ENCODE measurements at regions not wholly inside any gene's neighbourhood (a gene's known extent, or its start where the extent isn't known, plus 50 kb on each side); places are given as distances from the start of the nearest gene placed in this dataset.

GRCh38 chr16:54453871-54454270 is 167.3 kb upstream of the IRX3 start:
- no TSS peak for BruUV-seq (replicated peaks)

GRCh38 chr16:54447576-54448440 is 161.2 kb upstream of the IRX3 start:
- H3K9me3 Mint-ChIP-seq (ENCODE audit: low read depth, unreplicated experiment) = no peaks in the 10 kb centered on the region
- peaks cover 20% of the 10 kb centered on the region for H3K27me3 Mint-ChIP-seq (ENCODE audit: unreplicated experiment)
- intact Hi-C loops (cut with micrococcal nuclease; ENCODE audit: unreplicated experiment) = no loop called here
- CTCF ChIA-PET = no interaction called here
- H3K36me3 Mint-ChIP-seq (ENCODE audit: insufficient read depth, unreplicated experiment) = no peaks in the 10 kb centered on the region
- BruUV-seq (replicated peaks) = no TSS peak
- no peaks in the 10 kb centered on the region for H3K4me1 Mint-ChIP-seq (ENCODE audit: low read depth, unreplicated experiment)
- no peak for TF ChIP-seq CTCF (IDR thresholded peaks at IDR 0.05; ENCODE audit: unreplicated experiment)
- no peak overlapping the region for H3K27ac Mint-ChIP-seq (ENCODE audit: unreplicated experiment)
- no peak overlapping the region for H3K4me3 Mint-ChIP-seq (ENCODE audit: low read depth, unreplicated experiment)
- no peak for DNase-seq

More at GRCh38 chr16:54453871-54454270, 167.3 kb upstream of the IRX3 start:
- DNase-seq = no peak
- H3K4me3 Mint-ChIP-seq (ENCODE audit: low read depth, unreplicated experiment) = no peak overlapping the region
- no peaks in the 10 kb centered on the region for H3K36me3 Mint-ChIP-seq (ENCODE audit: insufficient read depth, unreplicated experiment)
- H3K9me3 Mint-ChIP-seq (ENCODE audit: low read depth, unreplicated experiment) = no peaks in the 10 kb centered on the region
- no peaks in the 10 kb centered on the region for H3K4me1 Mint-ChIP-seq (ENCODE audit: low read depth, unreplicated experiment)
- peaks cover 37% of the 10 kb centered on the region for H3K27me3 Mint-ChIP-seq (ENCODE audit: unreplicated experiment)
- intact Hi-C loops (cut with micrococcal nuclease; ENCODE audit: unreplicated experiment) = no loop called here
- CTCF ChIA-PET = interaction anchor here (1.3 kb wide), 1 partner anchor 23 kb away, joined by 4 read pairs; no protein-coding TSS in a partner anchor
- H3K27ac Mint-ChIP-seq (ENCODE audit: unreplicated experiment) = no peak overlapping the region
- no peak for TF ChIP-seq CTCF (IDR thresholded peaks at IDR 0.05; ENCODE audit: unreplicated experiment)

DNA sequence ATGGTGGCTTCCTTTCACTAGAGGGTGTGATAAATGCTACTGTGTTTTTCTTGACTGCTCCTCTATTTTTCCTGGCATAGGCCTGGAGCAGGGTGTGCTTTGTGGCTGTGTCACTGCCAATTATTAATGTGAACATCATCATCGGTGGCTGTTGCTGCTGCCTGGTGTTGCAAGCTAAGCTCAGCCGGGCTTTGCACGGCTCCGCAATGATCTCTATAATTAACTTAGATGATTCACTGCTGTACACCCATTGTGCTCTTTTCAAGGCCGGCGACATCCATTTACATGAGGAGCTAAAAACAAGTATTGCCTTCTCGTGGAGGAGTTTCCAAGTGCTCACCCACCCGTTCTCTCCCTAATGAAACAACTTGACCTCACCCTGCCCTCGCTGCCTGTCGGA is 160.1 kb upstream of the IRX3 start:
- DNase-seq = no peak
- BruUV-seq (replicated peaks) = no TSS peak
- intact Hi-C loops (cut with micrococcal nuclease; ENCODE audit: unreplicated experiment) = no loop called here
- no peak for TF ChIP-seq CTCF (IDR thresholded peaks at IDR 0.05; ENCODE audit: unreplicated experiment)
- H3K36me3 Mint-ChIP-seq (ENCODE audit: insufficient read depth, unreplicated experiment) = no peaks in the 10 kb centered on the region
- H3K4me1 Mint-ChIP-seq (ENCODE audit: low read depth, unreplicated experiment) = no peaks in the 10 kb centered on the region
- H3K9me3 Mint-ChIP-seq (ENCODE audit: low read depth, unreplicated experiment) = no peaks in the 10 kb centered on the region
- no peak overlapping the region for H3K27ac Mint-ChIP-seq (ENCODE audit: unreplicated experiment)
- peaks cover 13% of the 10 kb centered on the region for H3K27me3 Mint-ChIP-seq (ENCODE audit: unreplicated experiment)
- no peak overlapping the region for H3K4me3 Mint-ChIP-seq (ENCODE audit: low read depth, unreplicated experiment)
- CTCF ChIA-PET = interaction anchor here (0.7 kb wide), 1 partner anchor 103 kb away, joined by 7 read pairs; no protein-coding TSS in a partner anchor

- Mint-ChIP-seq H3K27ac (ENCODE audit: unreplicated experiment) (no peak overlapping the region), H3K9me3 (ENCODE audit: low read depth, unreplicated experiment) (no peaks in the 10 kb centered on the region), H3K4me1 (ENCODE audit: low read depth, unreplicated experiment) (no peaks in the 10 kb centered on the region), H3K27me3 (ENCODE audit: unreplicated experiment) (no peaks in the 10 kb centered on the region), H3K36me3 (ENCODE audit: insufficient read depth, unreplicated experiment) (no peaks in the 10 kb centered on the region), H3K4me3 (ENCODE audit: low read depth, unreplicated experiment) (no peak overlapping the region)
- intact Hi-C loops (cut with micrococcal nuclease; ENCODE audit: unreplicated experiment) = no loop called here
- DNase-seq = no peak
- CTCF ChIA-PET = no interaction called here
- no TSS peak for BruUV-seq (replicated peaks)
- no peak for TF ChIP-seq CTCF (IDR thresholded peaks at IDR 0.05; ENCODE audit: unreplicated experiment)
Measured at GRCh38 chr16:54444851-54445458, 158.4 kb upstream of the IRX3 start.
